HG03108 (cell line): ENCODE measurements at regions not wholly inside any gene's neighbourhood (a gene's known extent, or its start where the extent isn't known, plus 50 kb on each side); places are given as distances from the start of the nearest gene placed in this dataset.
"Not testable (repeated sequence)": the region's sequence is repeated elsewhere in the genome, so short reads cannot be mapped to it uniquely, and the experiment has no call there.

ENCODE experiments used
- ATAC-seq: cut with Tn5 transposase; IDR thresholded peaks from one replicate; pipeline ENCODE4 v1.9.1; 2021; ENCODE audit warnings: moderate library complexity; ENCODE audit not compliant: unreplicated experiment

DNA sequence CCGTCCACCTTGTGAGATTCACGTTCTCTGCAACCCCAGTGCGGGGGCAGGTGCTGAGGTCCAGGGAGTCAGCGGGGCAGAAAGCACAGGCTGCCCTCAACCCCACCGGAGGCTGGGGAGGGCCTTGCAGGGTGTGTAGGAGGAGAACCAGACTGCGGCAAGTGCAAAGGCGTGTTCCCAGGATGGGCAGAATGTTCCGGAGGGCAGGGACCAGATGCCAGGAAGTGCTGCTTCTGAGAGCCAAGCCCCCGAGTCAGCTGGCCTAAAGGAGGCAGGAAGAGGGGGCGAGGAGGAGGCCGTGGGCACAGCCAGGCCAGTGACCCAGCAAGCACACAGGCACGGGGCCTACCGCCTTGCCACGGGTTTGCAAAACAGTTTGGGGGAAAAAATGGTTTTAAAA, 193.8 kb upstream of the AJAP1 start:
- ATAC-seq, result no peak

GRCh38 chr1:4461726-4462290, 192.6 kb upstream of the AJAP1 start:
- ATAC-seq, result no peak

DNA sequence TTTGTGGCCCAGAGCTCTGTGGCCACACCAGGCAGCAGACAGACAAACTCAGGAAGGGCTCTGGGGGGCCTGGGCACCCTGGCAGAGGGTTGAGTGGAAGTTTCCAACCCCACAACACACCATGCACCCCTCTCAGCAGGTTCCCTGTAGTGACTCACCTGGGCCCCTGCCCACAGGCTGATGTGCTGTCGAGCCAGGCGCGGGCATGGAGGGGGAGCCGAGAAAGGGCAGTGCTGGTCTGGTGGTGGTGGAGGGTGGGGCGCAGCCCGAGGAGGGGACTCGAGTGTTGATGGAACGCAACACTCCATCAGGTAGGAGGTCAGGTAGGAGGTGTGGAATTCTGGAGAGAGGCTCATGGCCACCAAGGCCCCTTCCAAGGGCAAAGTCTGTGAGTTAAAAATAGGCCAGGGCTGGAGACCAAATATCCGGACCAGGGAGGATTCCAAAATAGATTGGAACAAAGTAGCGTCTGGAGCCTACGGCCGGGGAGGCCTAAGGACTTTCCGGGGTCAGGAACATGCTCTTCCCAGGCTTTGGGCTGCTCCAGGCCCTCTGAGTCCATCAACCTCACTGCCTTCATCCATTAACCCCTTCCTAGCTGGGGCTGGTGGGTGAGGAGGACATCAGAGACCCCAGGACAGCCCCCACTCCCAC, 191.5 kb upstream of the AJAP1 start:
- no peak for ATAC-seq

GRCh38 chr1:4463631-4464030, 190.8 kb upstream of the AJAP1 start:
- ATAC-seq, result no peak

- no peak for ATAC-seq
These were observed 189.9 kb upstream of the AJAP1 start for GRCh38 chr1:4464478-4464877.

DNA sequence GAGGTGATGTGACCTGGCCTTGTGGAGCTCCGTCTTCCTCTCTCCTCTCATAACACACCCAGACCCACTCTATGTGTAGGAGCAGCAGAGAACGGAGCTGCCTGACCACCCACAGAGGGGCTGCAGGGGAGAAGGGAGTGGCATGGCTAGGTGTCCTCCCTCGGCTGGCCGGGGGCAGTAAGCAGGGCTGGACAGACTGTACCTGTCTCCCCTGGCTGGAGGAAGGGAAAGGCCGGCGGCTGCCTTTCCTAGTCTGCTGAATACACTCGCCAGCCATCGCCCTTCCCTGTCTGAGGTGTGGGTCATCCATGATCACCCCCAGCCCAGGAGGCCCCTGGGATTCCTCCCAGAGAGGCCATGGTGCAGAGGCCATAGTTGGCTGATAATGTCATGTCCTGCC, 187.2 kb upstream of the AJAP1 start:
- ATAC-seq, result no peak

DNA sequence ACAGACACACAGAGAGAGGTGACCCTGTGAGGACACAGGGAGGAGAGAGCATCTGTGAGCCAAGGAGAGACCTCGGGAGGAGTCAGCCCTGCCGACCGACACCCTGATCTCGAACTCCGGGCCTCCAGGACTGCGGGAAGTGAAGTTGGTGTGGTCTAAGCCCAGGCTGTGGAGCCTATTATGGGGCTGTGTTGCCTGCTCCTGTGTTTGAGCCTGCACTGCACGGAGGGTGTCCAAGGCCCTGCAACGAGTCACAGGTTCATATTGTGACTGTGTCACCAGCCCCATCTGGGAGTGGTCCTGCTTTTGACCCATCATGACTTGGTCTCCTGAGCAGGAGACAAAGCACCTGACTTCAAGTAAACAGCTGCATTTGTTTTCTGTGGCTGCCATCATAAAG, 186.0 kb upstream of the AJAP1 start:
- ATAC-seq, result no peak

DNA sequence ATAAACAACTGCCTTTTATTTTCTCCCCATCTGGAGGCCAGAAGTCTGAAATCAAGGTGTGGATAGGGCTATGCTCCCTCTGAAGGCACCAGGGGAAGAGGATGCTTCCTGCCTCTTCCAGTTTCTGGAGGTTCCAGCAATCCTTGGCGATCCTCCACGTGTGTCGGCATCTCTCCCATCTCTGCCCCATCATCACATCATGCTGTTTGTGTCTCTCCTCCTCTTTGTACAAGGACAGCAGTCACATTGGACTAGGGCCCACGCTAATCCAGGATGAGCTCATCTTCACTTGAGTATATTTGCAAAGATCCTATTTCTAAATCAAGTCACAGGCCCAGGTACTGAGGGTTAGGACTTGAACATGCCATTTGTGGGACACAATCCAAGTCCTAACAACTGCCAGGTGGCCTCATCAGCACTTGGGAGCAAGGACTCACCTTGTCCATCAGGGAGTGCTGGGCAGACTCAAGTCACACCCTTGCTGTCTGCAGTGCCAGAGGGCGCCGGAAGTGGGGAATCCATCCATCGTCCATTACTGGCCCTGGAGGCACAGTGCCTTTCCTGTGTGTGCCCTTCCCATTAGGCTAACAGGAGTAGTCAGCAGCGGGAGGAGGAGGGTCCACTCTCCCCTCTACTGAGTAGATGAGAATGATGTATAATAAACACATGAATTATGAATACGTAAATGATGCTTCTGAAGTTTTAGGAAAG, 185.4 kb upstream of the AJAP1 start:
- ATAC-seq, result no peak

GRCh38 chr1:4476394-4476793, 178.0 kb upstream of the AJAP1 start:
- no peak for ATAC-seq

- ATAC-seq, result no peak
These were observed 173.0 kb upstream of the AJAP1 start for GRCh38 chr1:4481451-4481850.

DNA sequence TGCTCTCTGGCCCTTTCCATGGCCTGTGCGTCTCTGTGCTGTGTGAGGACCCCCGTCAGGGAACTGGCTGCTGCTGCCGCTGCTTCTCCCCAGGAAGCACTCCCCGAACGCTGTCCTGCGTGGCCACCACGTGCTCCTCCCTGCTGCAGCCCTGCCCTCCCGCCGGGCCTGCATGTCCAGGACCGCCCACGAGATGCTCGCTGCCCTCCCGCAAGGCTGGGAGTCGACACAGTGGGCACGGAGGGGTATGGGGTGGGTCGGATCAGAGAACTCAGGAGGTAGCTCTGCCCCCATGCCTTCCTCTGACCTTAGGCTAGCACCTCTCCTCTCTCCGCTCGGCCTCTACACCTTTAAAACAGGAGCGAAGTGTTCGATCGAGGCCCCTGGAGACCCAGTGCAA, 171.9 kb upstream of the AJAP1 start:
- ATAC-seq, result no peak

DNA sequence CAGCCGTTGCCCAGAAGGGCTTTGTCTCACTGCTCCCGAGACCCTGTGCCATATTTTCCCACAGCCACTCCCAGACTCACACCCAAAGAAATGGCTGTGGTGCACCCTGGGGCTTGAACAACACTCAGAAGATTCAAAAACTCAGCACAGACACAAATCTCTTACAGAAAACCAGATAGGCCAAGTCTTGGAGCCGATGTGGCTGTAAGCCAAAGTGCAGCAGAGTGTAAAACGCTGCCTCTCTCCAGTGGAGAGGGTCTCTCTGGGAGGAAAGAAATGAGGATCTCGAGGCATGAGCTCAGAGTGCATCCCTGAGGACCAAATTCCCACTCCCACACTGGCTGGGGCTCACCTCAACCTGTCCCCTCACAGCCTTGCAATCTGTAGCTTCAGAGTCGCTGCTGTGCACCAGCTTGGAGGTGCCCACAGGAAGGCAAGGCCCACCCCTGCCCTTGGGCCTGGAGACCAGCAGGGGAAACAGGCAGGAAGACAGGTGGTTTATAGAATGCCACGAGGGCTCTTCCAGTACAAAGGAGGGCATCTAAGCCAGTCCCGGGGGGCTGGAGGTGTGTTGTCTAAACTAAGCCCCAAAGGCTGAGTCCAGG, 171.3 kb upstream of the AJAP1 start:
- no peak for ATAC-seq

GRCh38 chr1:4485398-4485797, 169.0 kb upstream of the AJAP1 start:
- ATAC-seq, result no peak

- no peak for ATAC-seq
These were observed 168.5 kb upstream of the AJAP1 start for GRCh38 chr1:4485878-4486277.

DNA sequence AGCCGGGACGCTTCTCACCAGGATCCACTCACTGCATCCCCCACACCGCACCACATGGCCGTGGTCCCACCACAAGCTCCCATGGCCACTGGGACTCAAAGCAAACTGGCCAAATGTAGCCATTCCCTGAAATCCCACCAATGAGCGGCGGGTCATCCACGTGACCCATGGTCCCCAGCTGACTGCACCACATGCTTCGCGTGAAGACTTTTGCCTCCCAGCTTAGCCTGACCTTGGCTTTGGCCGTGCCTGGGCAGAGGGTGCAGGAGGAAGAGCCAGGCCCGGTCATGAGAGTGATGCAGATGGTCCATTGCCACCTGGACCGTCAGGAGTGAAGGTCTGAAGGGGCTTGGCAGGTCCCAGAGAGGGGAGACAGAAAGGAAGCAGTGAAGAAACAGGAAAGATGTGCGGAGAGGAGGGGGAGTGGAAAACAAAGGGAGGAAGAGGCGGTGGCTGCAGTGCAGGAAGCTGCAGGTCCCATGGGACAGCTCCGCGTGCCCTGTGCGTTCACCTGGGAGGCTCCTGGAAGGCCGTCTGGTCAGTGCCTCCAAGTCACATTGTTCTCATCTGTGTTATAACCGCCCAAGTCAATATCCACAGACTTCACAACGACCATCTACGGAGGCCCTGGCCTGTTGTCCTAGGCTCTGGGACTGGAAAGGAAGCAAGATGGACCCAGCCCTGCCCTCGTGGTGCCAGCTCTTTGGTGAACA, 167.8 kb upstream of the AJAP1 start:
- no peak for ATAC-seq

DNA sequence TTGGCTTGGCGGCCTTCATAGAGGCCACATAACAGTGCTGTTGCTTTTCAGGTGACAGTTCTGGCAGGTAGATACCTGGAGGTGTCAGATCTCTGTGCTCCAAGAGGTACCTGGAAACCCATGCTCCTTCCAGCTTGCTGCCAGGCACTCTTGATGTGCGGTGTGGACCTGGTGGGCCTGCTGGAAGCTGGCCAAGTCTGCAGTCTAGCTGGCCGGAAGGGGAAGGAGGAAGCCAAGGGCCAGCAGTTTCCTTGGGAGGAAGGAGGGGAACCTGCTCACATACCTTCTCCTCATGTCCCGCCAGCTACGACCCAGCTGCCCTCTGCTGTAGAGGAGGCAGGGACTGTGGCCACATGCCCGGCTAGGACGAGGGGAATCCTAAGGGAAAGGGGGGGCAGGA, 166.4 kb upstream of the AJAP1 start:
- no peak for ATAC-seq

- no peak for ATAC-seq
These were observed 164.9 kb upstream of the AJAP1 start for GRCh38 chr1:4489486-4489885.

GRCh38 chr1:4489992-4490391, 164.4 kb upstream of the AJAP1 start:
- ATAC-seq, result not testable (repeated sequence)

- no peak for ATAC-seq
These were observed 160.4 kb upstream of the AJAP1 start for GRCh38 chr1:4494027-4494426.

DNA sequence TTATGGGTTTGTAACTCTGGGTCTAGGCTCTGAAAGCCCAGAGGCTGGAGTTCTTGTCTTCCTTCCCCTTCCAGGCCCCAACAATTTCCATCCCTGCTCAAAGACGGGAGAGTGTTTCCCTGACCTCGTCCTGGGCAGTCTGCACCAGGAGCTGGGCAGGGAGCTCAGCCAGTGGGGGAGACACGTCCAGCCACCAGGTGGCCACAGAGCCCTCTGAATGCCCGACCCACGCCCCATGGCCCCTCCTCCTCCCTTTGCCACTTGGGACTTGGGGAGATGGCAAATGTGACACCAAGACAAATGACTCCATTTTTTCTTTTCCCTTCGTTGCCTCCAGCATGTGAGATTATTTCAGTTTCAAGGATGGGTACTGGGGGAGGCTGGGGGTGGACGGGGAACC, 159.9 kb upstream of the AJAP1 start:
- ATAC-seq, result no peak

DNA sequence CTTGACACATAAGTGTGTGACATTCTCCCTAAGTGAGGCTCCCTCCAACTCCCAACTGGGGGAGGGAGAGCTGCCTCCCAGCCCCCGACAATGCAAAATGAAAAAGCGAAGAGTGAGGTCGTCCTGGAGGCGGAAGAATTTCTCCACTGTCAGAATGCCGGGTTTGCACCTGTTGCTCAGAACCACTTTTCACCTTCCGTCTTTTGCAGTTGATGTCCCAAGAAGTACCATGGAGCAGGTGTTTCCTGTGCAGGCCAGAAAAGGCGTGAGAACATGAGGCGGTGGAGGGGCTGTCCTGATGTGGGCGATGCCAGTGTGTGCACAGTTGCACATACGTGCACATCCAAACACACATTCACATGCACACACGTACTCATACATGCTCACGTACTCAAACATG, 158.6 kb upstream of the AJAP1 start:
- no peak for ATAC-seq

- ATAC-seq, result no peak
These were observed 154.0 kb upstream of the AJAP1 start for GRCh38 chr1:4500441-4500840.
